ENCODE measurements at regions not wholly inside any gene's neighbourhood (a gene's known extent, or its start where the extent isn't known, plus 50 kb on each side); places are given as distances from the start of the nearest gene placed in this dataset.

- TF ChIP-seq CTCF (IDR thresholded peaks at IDR 0.05), result no peak
- no peak for TF ChIP-seq POLR2A (IDR thresholded peaks at IDR 0.05)
These were observed 1280.2 kb downstream of the NCAM2 start for GRCh38 chr21:22278366-22278765.
